ENCODE measurements at regions not wholly inside any gene's neighbourhood (a gene's known extent, or its start where the extent isn't known, plus 50 kb on each side); places are given as distances from the start of the nearest gene placed in this dataset.

- no peak for TF ChIP-seq CTCF (conservative IDR thresholded peaks at IDR 0.05 in 1 of 2, IDR thresholded peaks at IDR 0.05 in 1 of 2; ENCODE audit: extremely low read depth in 1 of 2, insufficient read depth in 1 of 2, low read depth in 1 of 2, low read length in 2 of 2)
- TF ChIP-seq EZH2 (IDR thresholded peaks at IDR 0.05; ENCODE audit: borderline replicate concordance, low read length), result no peak
Measured at GRCh38 chr11:79971255-79971654, 530.4 kb upstream of the TENM4 start.

Data from mammary epithelial cell (primary cell).